ENCODE measurements at regions not wholly inside any gene's neighbourhood (a gene's known extent, or its start where the extent isn't known, plus 50 kb on each side); places are given as distances from the start of the nearest gene placed in this dataset.

- TF ChIP-seq, protein P1, sequence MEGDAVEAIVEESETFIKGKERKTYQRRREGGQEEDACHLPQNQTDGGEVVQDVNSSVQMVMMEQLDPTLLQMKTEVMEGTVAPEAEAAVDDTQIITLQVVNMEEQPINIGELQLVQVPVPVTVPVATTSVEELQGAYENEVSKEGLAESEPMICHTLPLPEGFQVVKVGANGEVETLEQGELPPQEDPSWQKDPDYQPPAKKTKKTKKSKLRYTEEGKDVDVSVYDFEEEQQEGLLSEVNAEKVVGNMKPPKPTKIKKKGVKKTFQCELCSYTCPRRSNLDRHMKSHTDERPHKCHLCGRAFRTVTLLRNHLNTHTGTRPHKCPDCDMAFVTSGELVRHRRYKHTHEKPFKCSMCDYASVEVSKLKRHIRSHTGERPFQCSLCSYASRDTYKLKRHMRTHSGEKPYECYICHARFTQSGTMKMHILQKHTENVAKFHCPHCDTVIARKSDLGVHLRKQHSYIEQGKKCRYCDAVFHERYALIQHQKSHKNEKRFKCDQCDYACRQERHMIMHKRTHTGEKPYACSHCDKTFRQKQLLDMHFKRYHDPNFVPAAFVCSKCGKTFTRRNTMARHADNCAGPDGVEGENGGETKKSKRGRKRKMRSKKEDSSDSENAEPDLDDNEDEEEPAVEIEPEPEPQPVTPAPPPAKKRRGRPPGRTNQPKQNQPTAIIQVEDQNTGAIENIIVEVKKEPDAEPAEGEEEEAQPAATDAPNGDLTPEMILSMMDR (IDR thresholded peaks at IDR 0.05) = no peak
- Histone ChIP-seq H3K27ac (peak overlapping the region; percentile 6 to 59), H3K27me3 (replicated peaks; ENCODE audit: insufficient read depth) (no peaks in the 10 kb centered on the region), H3K9me3 (no peaks in the 10 kb centered on the region), H3K36me3 (no peaks in the 10 kb centered on the region), H3K4me3 (no peak overlapping the region), H3K4me1 (ENCODE audit: control insufficient read depth in 1 of 2, low read depth in 2 of 2) (peaks cover 25 to 32% of the 10 kb centered on the region in 2 donors)
- ATAC-seq (ENCODE audit: insufficient number of reproducible peaks, low FRiP score, low read depth) (no peak), DNase-seq (ENCODE audit: low spot score) (no peak)
Observed at GRCh38 chr6:56715741-56716140, 73.1 kb upstream of the DST start.

DNA sequence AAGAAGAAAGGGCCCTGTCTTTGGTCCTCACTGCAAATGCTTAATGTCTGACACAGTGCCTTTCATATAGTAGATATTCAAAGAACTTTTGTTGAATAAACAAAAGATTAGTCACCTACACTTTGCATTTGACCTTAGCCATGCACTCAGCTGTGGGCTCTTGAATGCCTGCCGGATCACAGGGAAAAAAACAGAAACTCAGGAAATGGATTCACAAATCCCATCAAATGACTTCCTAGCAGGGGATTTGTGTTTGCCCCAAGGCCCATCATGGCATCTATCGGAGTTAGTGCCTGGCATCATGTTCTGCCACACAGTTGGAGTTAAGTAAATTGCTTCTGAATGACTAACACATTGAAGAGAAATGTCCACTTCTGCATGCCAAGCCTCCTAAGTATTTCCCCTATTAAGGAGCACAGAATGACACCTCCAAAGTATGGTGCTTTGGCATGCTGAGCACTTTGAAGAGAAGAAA is 72.3 kb upstream of the DST start:
- H3K36me3 ChIP-seq = no peaks in the 10 kb centered on the region
- peaks cover 25 to 32% of the 10 kb centered on the region in 2 donors for H3K4me1 ChIP-seq (ENCODE audit: control insufficient read depth in 1 of 2, low read depth in 2 of 2)
- no peaks in the 10 kb centered on the region for H3K27me3 ChIP-seq (replicated peaks; ENCODE audit: insufficient read depth)
- H3K4me3 ChIP-seq = no peak overlapping the region
- DNase-seq (ENCODE audit: low spot score) = no peak
- peak overlapping the region; percentile 35 to 59 for H3K27ac ChIP-seq
- no peaks in the 10 kb centered on the region for H3K9me3 ChIP-seq
- ATAC-seq (ENCODE audit: insufficient number of reproducible peaks, low FRiP score, low read depth) = peak; percentile 53
- TF ChIP-seq, protein P1 (IDR thresholded peaks at IDR 0.05) = no peak

GRCh38 chr6:56714273-56714672 is 71.6 kb upstream of the DST start:
- no peaks in the 10 kb centered on the region for H3K36me3 ChIP-seq
- H3K4me3 ChIP-seq = no peak overlapping the region
- H3K4me1 ChIP-seq (ENCODE audit: control insufficient read depth in 1 of 2, low read depth in 2 of 2) = peaks cover 25 to 32% of the 10 kb centered on the region in 2 donors
- no peak for DNase-seq (ENCODE audit: low spot score)
- H3K27me3 ChIP-seq (replicated peaks; ENCODE audit: insufficient read depth) = no peaks in the 10 kb centered on the region
- peak overlapping the region; percentile 35 to 59 for H3K27ac ChIP-seq
- ATAC-seq (ENCODE audit: insufficient number of reproducible peaks, low FRiP score, low read depth) = no peak
- no peaks in the 10 kb centered on the region for H3K9me3 ChIP-seq
- TF ChIP-seq, protein P1 (IDR thresholded peaks at IDR 0.05) = no peak

DNA sequence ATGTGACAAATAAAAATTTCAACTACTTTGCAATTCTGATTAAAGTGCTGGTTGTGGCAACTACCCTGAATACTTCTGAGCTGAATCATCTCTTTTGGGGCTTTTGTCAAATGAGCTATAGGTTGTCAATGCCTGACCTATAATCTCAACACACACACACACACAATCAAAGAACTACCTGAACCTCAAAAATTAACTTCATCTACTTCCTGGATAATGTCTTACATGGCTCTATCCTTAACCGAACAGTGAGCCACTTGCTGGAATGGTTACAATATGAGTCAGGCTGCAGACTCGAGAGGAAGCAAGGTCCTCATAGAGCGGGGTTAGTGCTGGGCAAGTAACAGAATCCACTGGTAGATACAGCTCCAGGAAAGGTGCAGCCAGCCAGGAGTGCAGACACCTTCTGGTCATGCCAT is 70.6 kb upstream of the DST start:
- H3K4me3 ChIP-seq = no peak overlapping the region
- H3K4me1 ChIP-seq (ENCODE audit: control insufficient read depth in 1 of 2, low read depth in 2 of 2) = peaks cover 31 to 40% of the 10 kb centered on the region in 2 donors
- no peaks in the 10 kb centered on the region for H3K9me3 ChIP-seq
- DNase-seq (ENCODE audit: low spot score) = peak; percentile 35
- ATAC-seq (ENCODE audit: insufficient number of reproducible peaks, low FRiP score, low read depth) = peak; percentile 52
- TF ChIP-seq, protein P1 (IDR thresholded peaks at IDR 0.05) = no peak
- H3K27me3 ChIP-seq (replicated peaks; ENCODE audit: insufficient read depth) = no peaks in the 10 kb centered on the region
- peak overlapping the region; percentile 19 to 75 for H3K27ac ChIP-seq
- H3K36me3 ChIP-seq = no peaks in the 10 kb centered on the region

GRCh38 chr6:56710967-56711366 is 68.3 kb upstream of the DST start:
- TF ChIP-seq, protein P1 (IDR thresholded peaks at IDR 0.05) = no peak
- DNase-seq (ENCODE audit: low spot score) (no peak), ATAC-seq (ENCODE audit: insufficient number of reproducible peaks, low FRiP score, low read depth) (no peak)
- Histone ChIP-seq H3K4me1 (ENCODE audit: control insufficient read depth in 1 of 2, low read depth in 2 of 2) (peaks cover 36 to 40% of the 10 kb centered on the region in 2 donors), H3K27ac (no peak overlapping the region), H3K27me3 (replicated peaks; ENCODE audit: insufficient read depth) (no peaks in the 10 kb centered on the region), H3K36me3 (no peaks in the 10 kb centered on the region), H3K9me3 (no peaks in the 10 kb centered on the region), H3K4me3 (no peak overlapping the region)

All from thoracic aorta (tissue), 2 donors.